ENCODE measurements at regions not wholly inside any gene's neighbourhood (a gene's known extent, or its start where the extent isn't known, plus 50 kb on each side); places are given as distances from the start of the nearest gene placed in this dataset.

- no peak for TF ChIP-seq CTCF (IDR thresholded peaks at IDR 0.05; ENCODE audit: extremely low read depth in 1 of 2, insufficient read depth in 1 of 2, low read depth in 1 of 2, low read length in 2 of 2)
- TF ChIP-seq JUN (IDR thresholded peaks at IDR 0.05; ENCODE audit: borderline replicate concordance, insufficient read depth, insufficient read length, low read depth) = no peak
- no peak for TF ChIP-seq POLR2A (IDR thresholded peaks at IDR 0.05; ENCODE audit: low read depth, low read length)
- TF ChIP-seq POLR2AphosphoS5 (IDR thresholded peaks at IDR 0.05; ENCODE audit: insufficient read depth, low read depth, low read length) = no peak
- no peak for TF ChIP-seq EZH2 (IDR thresholded peaks at IDR 0.05; ENCODE audit: borderline replicate concordance, low read depth, low read length, severe bottlenecking)
- TF ChIP-seq, protein P1, sequence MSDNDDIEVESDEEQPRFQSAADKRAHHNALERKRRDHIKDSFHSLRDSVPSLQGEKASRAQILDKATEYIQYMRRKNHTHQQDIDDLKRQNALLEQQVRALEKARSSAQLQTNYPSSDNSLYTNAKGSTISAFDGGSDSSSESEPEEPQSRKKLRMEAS (IDR thresholded peaks at IDR 0.05; ENCODE audit: insufficient read depth, insufficient read length) = no peak
- no peak for TF ChIP-seq FOS (IDR thresholded peaks at IDR 0.05; ENCODE audit: borderline replicate concordance, insufficient read depth, low read length)
- TF ChIP-seq GATA2 (IDR thresholded peaks at IDR 0.05; ENCODE audit: insufficient read depth, insufficient read length, low read depth, low read length) = no peak
- no peak for TF ChIP-seq MYC (IDR thresholded peaks at IDR 0.05; ENCODE audit: low read depth, low read length)
Observed at GRCh38 chr4:108395786-108396185, 224.6 kb upstream of the RPL34 start.

Data from endothelial cell of umbilical vein (primary cell).